H9 (cell line): ENCODE measurements at regions not wholly inside any gene's neighbourhood (a gene's known extent, or its start where the extent isn't known, plus 50 kb on each side); places are given as distances from the start of the nearest gene placed in this dataset.

Experiments
- DNase-seq: peaks from one replicate; pipeline ENCODE4 v3.0.0-alpha.2; 2017
- H2AFZ ChIP-seq: one replicate; pipeline ENCODE4 v1.6.1; 2013; ENCODE audit warnings: mild to moderate bottlenecking, low read length, control low read depth, moderate library complexity
- H2AK5ac ChIP-seq: 2 replicates; pipeline ENCODE4 v1.6.1; 2013; ENCODE audit warnings: low read length, control low read depth, mixed read lengths; ENCODE audit not compliant: insufficient read length
- H2BK120ac ChIP-seq: one replicate; pipeline ENCODE4 v1.6.1; 2013; ENCODE audit warnings: low read depth, mild to moderate bottlenecking, low read length, control low read depth, inconsistent platforms; ENCODE audit not compliant: poor library complexity, severe bottlenecking
- H2BK12ac ChIP-seq: 2 replicates; pipeline ENCODE4 v1.6.1; 2013; ENCODE audit warnings: low read length, control low read depth, mixed read lengths, low read depth; ENCODE audit not compliant: insufficient read length
- H2BK15ac ChIP-seq: 2 replicates; pipeline ENCODE4 v1.6.1; 2013; ENCODE audit warnings: low read depth, low read length, control low read depth
- H2BK20ac ChIP-seq: one replicate; pipeline ENCODE4 v1.6.1; 2013; ENCODE audit warnings: low read depth, mild to moderate bottlenecking, low read length, control low read depth, inconsistent platforms; ENCODE audit not compliant: poor library complexity, severe bottlenecking
- H2BK5ac ChIP-seq: 2 replicates; pipeline ENCODE4 v1.6.1; 2013; ENCODE audit warnings: low read length, control low read depth, mixed read lengths; ENCODE audit not compliant: insufficient read length
- H3K14ac ChIP-seq: 2 replicates; pipeline ENCODE4 v1.6.1; 2013; ENCODE audit warnings: low read length, control low read depth; ENCODE audit not compliant: insufficient read depth
- H3K18ac ChIP-seq: 2 replicates; pipeline ENCODE4 v1.6.1; 2013; ENCODE audit warnings: low read depth, mild to moderate bottlenecking, mixed read lengths, low read length, control low read depth; ENCODE audit not compliant: insufficient read length
- H3K23ac ChIP-seq: 2 replicates; pipeline ENCODE4 v1.6.1; 2013; ENCODE audit warnings: low read length, control low read depth, mixed read lengths, low read depth; ENCODE audit not compliant: insufficient read length
- H3K23me2 ChIP-seq: 2 replicates; pipeline ENCODE4 v1.6.1; 2013; ENCODE audit warnings: low read depth, mild to moderate bottlenecking, mixed read lengths, low read length, control low read depth; ENCODE audit not compliant: insufficient read length, poor library complexity, severe bottlenecking
- H3K27ac ChIP-seq: 2 replicates; pipeline ENCODE4 v1.5.1; 2013; ENCODE audit warnings: low read length, control low read depth, mixed read lengths, low read depth; ENCODE audit not compliant: insufficient read length
- H3K27me3 ChIP-seq: 2 replicates; pipeline ENCODE4 v1.6.1; 2013; ENCODE audit warnings: low read length, control low read depth, inconsistent platforms; ENCODE audit not compliant: insufficient read depth
- H3K4ac ChIP-seq: 2 replicates; pipeline ENCODE4 v1.6.1; 2013; ENCODE audit warnings: low read depth, mild to moderate bottlenecking, control low read depth, inconsistent platforms, low read length, moderate library complexity
- H3K4me1 ChIP-seq: 2 replicates; pipeline ENCODE4 v1.6.1; 2013; ENCODE audit warnings: low read length, control low read depth, inconsistent platforms; ENCODE audit not compliant: insufficient read depth
- H3K4me2 ChIP-seq: 2 replicates; pipeline ENCODE4 v1.6.1; 2013; ENCODE audit warnings: low read length, control low read depth, mixed read lengths; ENCODE audit not compliant: insufficient read length, insufficient read depth
- H3K56ac ChIP-seq: 2 replicates; pipeline ENCODE4 v1.6.1; 2013; ENCODE audit warnings: low read depth, mild to moderate bottlenecking, mixed read lengths, low read length, control low read depth; ENCODE audit not compliant: insufficient read length
- H3K79me1 ChIP-seq: 2 replicates; pipeline ENCODE4 v1.6.1; 2013; ENCODE audit warnings: low read depth, mild to moderate bottlenecking, moderate library complexity, low read length, control low read depth, inconsistent platforms; ENCODE audit not compliant: insufficient read depth, poor library complexity, severe bottlenecking
- H3K79me2 ChIP-seq: 2 replicates; pipeline ENCODE4 v1.6.1; 2013; ENCODE audit warnings: low read length, control low read depth, inconsistent platforms; ENCODE audit not compliant: insufficient read depth
- H3K9ac ChIP-seq: 2 replicates; pipeline ENCODE4 v1.6.1; 2013; ENCODE audit warnings: low read length, control low read depth, mixed read lengths; ENCODE audit not compliant: insufficient read length; ENCODE audit errors: extremely low read depth
- H3K9me3 ChIP-seq: one replicate; pipeline ENCODE4 v1.6.1; 2013; ENCODE audit warnings: low read depth, low read length, inconsistent platforms; ENCODE audit not compliant: control insufficient read depth
- H3T11ph ChIP-seq: one replicate; pipeline ENCODE4 v1.6.1; 2013; ENCODE audit warnings: mild to moderate bottlenecking, low read length, control low read depth, inconsistent platforms
- H4K20me1 ChIP-seq: one replicate; pipeline ENCODE4 v1.6.1; 2013; ENCODE audit not compliant: control insufficient read depth, insufficient read length, insufficient read depth
- H4K5ac ChIP-seq: 2 replicates; pipeline ENCODE4 v1.6.1; 2013; ENCODE audit warnings: low read depth, mild to moderate bottlenecking, mixed read lengths, low read length, control low read depth; ENCODE audit not compliant: insufficient read length
- H4K8ac ChIP-seq: replicated peaks from 2 replicates; pipeline ENCODE4 v1.6.1; 2013; ENCODE audit warnings: low read length, control low read depth, mixed read lengths, low read depth; ENCODE audit not compliant: insufficient read length
- H4K91ac ChIP-seq: 2 replicates; pipeline ENCODE4 v1.6.1; 2013; ENCODE audit warnings: low read depth, mild to moderate bottlenecking, moderate library complexity, mixed read lengths, low read length, control low read depth; ENCODE audit not compliant: insufficient read length
- H3K27ac Mint-ChIP-seq, 3 experiments: 2 replicates in 2 of 3; 3 replicates in 1 of 3; pipeline ENCODE4 v1.8.0; 2020 to 2021; ENCODE audit warnings: mixed read lengths in 3 of 3, mild to moderate bottlenecking in 1 of 3, moderate library complexity in 1 of 3
- H3K27me3 Mint-ChIP-seq: 2 replicates; pipeline ENCODE4 v1.8.0; 2021; ENCODE audit warnings: low read depth, mild to moderate bottlenecking, moderate library complexity, mixed read lengths
- H3K36me3 Mint-ChIP-seq, 3 experiments: 2 replicates in 2 of 3; 3 replicates in 1 of 3; pipeline ENCODE4 v1.8.0; 2020 to 2021; ENCODE audit warnings: low read depth in 3 of 3, mixed read lengths in 3 of 3; ENCODE audit not compliant: insufficient read depth in 1 of 3
- H3K4me1 Mint-ChIP-seq, 2 experiments: 2 replicates each; pipeline ENCODE4 v1.8.0; 2020; ENCODE audit warnings: mixed read lengths in 2 of 2
- H3K4me3 Mint-ChIP-seq, 2 experiments: 2 replicates in 1 of 2; 3 replicates in 1 of 2; pipeline ENCODE4 v1.8.0; 2020 to 2021; ENCODE audit warnings: mild to moderate bottlenecking in 2 of 2, mixed read lengths in 2 of 2, moderate library complexity in 1 of 2
- H3K9me3 Mint-ChIP-seq, 2 experiments: 2 replicates in 1 of 2; 3 replicates in 1 of 2; pipeline ENCODE4 v1.8.0; 2020; ENCODE audit warnings: mild to moderate bottlenecking in 2 of 2, mixed read lengths in 2 of 2, moderate library complexity in 1 of 2
- WGBS: extraction: QIAGEN DNeasy Blood & Tissue Kit; methylation state at CpG from one replicate; pipeline ENCODE4 v1.1.7; 2013; ENCODE audit warnings: missing lambda C conversion rate, low lambda C conversion rate, mixed read lengths; ENCODE audit not compliant: insufficient read length; ENCODE audit errors: extremely low coverage; 5-methylcytosine and 5-hydroxymethylcytosine counted together
- TF ChIP-seq, protein P1 (sequence below): fragments of 200-600 bp; sonication (generic); conservative IDR thresholded peaks from 3 replicates; pipeline ENCODE4 v1.8.0; 2021; ENCODE audit warnings: antibody characterized with exemption, mild to moderate bottlenecking

DNA sequence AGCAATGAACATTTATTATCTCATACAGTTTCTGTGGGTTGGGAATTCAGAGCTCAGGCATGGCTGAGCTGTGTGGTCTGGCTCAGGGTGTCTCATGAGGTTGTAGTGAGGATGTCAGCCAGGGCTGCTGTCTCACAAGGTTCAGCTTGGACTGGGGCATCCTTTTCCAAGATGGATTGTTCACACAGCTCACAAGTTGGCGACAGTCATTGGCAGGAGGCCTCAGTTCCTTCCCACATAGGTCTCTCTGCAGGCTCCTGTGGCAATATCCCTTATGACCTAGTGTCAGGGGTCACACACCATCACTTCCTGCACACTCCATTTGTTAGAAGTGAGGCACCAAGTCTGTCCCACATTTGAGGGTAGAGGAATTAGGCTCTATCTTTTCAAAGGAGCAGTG, 56.0 kb downstream of the RPLP1 start:
- no peak overlapping the region for H3K4me2 ChIP-seq
- no peak overlapping the region for H2AK5ac ChIP-seq
- H4K91ac ChIP-seq = no peak overlapping the region
- H2BK5ac ChIP-seq = no peak overlapping the region
- H3K4me1 ChIP-seq = no peaks in the 10 kb centered on the region
- peaks cover 0 to 6% (median 0%) of the 10 kb centered on the region in 3 experiments; a peak in 3 of 7 replicates for H3K36me3 Mint-ChIP-seq
- H3K9me3 ChIP-seq = no peaks in the 10 kb centered on the region
- no peaks in the 10 kb centered on the region for H3K4me1 Mint-ChIP-seq
- no peaks in the 10 kb centered on the region for H4K20me1 ChIP-seq
- no peak overlapping the region for H3K14ac ChIP-seq
- no peak overlapping the region for H2BK20ac ChIP-seq
- no peak overlapping the region for H3K27ac ChIP-seq
- no peak overlapping the region for H3K23ac ChIP-seq
- H3K27me3 Mint-ChIP-seq = peaks cover 1% of the 10 kb centered on the region; the same call in 1 of the 2 replicates
- no peak overlapping the region for H2BK12ac ChIP-seq
- H3K4ac ChIP-seq = no peak overlapping the region
- peaks cover 4 to 5% of the 10 kb centered on the region in 2 experiments; a peak in 3 of 5 replicates for H3K9me3 Mint-ChIP-seq
- no peak overlapping the region for H2AFZ ChIP-seq
- H3K9ac ChIP-seq = no peak overlapping the region
- WGBS = no CpG with 5 or more reads among the region's 1 CpG
- H3K27ac Mint-ChIP-seq = no peak overlapping the region
- H2BK15ac ChIP-seq = no peak overlapping the region
- H3K23me2 ChIP-seq = no peaks in the 10 kb centered on the region
- TF ChIP-seq, protein P1, sequence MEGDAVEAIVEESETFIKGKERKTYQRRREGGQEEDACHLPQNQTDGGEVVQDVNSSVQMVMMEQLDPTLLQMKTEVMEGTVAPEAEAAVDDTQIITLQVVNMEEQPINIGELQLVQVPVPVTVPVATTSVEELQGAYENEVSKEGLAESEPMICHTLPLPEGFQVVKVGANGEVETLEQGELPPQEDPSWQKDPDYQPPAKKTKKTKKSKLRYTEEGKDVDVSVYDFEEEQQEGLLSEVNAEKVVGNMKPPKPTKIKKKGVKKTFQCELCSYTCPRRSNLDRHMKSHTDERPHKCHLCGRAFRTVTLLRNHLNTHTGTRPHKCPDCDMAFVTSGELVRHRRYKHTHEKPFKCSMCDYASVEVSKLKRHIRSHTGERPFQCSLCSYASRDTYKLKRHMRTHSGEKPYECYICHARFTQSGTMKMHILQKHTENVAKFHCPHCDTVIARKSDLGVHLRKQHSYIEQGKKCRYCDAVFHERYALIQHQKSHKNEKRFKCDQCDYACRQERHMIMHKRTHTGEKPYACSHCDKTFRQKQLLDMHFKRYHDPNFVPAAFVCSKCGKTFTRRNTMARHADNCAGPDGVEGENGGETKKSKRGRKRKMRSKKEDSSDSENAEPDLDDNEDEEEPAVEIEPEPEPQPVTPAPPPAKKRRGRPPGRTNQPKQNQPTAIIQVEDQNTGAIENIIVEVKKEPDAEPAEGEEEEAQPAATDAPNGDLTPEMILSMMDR = no peak
- no peak overlapping the region for H3T11ph ChIP-seq
- no peak for DNase-seq
- no peak overlapping the region for H4K8ac ChIP-seq
- no peak overlapping the region for H3K56ac ChIP-seq
- H3K79me1 ChIP-seq = no peaks in the 10 kb centered on the region
- no peak overlapping the region for H2BK120ac ChIP-seq
- H3K4me3 Mint-ChIP-seq = no peak overlapping the region
- no peaks in the 10 kb centered on the region for H3K27me3 ChIP-seq
- H3K18ac ChIP-seq = no peak overlapping the region
- no peak overlapping the region for H4K5ac ChIP-seq
- H3K79me2 ChIP-seq = no peaks in the 10 kb centered on the region
